ENCODE measurements at regions not wholly inside any gene's neighbourhood (a gene's known extent, or its start where the extent isn't known, plus 50 kb on each side); places are given as distances from the start of the nearest gene placed in this dataset.

DNA sequence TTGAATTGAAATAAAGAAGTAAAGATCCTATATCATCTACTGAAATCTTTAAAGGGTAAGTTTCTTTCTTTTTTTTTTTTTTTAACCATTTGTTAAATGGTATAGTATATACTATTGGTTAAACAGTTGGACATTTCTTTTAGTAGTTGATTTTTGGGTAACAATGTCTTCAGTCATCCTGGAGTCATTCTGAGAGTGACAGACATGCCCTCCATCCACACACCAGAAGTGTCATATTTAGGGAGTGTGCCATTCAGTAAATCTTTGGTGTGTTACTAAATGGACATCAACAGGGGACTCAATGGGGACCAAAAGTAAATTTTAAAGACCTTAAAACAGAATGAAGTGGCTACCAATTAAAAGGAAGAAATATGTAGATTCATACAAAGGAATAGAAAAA is 50.8 kb upstream of the SLC39A10 start:
- DNase-seq, result no peak

DNA sequence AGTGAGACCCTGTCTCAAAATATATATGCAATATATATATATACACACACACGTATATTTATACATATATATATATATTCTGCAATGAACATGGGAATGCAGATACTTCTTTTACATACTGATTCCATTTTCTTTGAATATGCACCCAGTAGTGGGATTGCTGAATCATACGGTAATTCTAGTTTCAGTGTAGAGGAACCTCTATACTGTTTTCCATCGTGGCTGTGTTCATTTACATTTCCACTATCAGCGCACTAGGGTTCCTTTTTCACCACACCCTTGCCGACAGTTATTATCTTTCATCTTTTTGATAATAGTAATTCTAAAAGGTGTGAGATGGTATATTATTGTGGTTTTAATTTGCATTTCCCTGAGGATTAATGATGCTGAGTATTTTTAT is 52.3 kb upstream of the SLC39A10 start:
- DNase-seq, result no peak

DNA sequence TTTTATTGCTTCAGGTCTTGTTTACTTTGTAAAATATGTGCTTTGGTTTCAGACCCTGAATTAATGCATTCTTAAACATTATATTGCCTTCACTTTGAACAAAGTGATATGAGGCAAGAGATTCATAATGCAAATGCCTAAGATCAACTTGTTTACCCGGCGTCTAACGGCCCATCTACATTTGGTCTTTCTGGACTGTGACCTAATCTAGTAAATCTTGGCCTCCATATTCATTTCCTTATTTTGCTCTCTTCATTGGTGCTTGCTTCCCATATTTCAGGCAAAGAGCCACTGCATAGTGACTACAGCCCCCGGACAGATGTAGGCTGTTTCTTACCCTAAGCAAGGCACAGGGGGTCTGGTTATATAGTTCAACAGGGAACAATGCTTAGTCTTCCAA is 53.0 kb upstream of the SLC39A10 start:
- DNase-seq, result no peak

DNA sequence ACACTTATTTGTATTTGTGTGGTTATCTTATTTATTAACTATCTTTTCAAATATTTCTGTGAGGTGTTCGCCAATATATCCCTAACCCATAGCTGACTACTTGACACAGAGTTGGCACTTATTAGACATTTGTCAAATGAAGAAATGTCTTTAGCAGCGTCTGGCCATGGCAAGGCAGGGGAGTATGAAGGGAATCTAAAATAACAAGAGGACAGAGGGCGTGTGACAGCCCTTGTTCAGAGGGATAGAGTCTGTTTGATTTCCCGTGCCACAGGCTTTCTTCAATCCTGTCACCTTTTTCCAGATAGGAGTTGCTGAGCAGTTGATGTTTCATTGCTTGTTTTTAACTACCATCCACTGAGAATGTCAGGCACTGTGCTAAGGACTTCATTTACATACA is 53.6 kb upstream of the SLC39A10 start:
- no peak for DNase-seq

DNA sequence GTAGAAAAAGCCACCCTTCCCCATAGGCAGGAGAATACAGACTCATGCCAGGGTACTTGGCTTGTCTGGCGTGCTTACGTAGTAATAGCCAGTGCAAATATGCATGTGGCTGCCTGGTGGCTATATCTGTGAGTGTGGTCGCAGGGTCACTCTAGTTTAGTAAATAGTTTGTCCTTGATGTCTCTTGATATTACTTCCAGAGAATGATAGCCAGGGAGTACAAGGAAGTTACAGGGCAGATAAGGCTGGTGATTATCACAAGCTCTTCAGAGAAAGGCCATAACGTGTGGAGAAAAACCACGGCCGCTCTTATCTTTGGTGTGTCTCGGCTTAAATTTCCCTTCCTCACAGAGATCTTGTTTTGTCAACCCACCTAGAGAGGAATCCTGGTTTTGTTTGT is 54.3 kb upstream of the SLC39A10 start:
- DNase-seq, result no peak

DNA sequence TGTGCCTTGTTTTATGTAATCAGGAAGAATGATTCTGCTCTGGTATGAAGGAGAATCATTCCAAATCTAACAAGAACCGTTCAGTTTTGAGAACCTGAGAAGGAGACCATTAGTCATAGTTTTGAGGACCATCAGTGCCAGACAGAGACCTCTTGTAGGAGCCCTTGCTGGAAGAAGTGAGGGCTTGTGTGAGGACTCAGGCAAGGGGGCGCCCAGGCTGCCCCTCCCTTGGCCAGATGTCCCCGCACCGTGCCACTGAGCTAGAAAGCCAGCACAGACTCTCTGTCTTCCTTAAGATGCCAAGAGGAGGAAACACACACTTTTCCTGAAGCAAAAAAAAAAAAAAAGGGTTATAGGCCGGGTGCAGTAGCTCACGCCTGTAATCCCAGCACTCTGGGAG is 55.7 kb upstream of the SLC39A10 start:
- DNase-seq, result no peak

DNA sequence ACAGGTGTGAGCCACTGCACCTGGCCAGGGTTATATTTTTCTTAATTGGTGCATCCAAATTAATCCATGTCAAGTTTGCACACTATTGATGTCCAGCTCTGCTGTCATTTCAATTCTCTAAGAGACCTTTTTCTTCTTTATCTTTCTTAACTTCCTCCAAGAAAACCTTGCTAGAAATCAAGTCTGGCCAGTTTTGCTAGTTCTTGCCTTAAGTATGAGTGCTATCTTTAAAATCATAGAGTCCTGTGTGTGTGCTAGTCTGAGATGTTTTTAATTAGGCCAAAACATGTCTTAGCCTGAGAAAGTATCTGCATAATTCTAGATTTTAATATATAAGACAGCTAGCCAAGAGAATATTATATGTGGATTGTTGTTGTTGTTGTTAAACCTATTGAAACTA is 56.2 kb upstream of the SLC39A10 start:
- no peak for DNase-seq

DNA sequence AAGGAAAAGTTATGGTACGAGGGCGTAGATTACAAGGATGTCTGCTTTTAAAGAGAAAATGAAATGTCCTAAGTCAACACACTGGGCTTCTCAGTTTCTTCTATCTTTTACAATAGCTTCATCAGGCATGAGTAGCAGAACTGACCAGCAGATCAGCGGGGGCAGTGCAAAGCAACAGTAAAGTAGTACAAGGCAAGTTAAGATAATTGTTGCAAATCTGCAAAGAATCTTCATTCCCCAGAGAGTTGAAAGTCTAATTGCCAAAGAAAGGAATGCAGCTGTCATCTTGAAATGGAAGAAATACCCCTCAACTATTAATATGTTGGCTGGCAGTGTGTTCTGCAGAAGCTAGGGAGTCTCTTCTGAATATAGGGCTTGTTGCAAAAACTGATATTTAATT is 60.2 kb upstream of the SLC39A10 start:
- no peak for DNase-seq

DNA sequence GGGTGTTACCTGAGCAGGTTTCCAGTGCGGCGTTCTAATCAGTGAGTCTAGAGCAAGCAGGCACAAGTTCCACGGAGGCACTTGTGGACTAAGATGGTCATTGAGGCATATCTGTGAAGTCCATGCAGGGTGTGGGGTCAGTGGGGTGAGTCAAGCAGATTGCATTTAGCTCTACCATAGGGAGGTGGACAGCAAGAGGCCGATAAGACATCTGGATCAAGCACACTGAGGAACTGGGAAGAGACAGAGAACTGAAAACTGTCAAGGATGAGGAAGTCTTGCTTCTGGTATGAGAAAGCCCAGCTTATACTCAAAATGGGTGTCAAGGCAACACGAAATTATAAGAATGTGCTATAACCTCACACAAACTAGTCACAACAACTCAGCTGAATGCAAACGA is 61.2 kb upstream of the SLC39A10 start:
- DNase-seq, result no peak

DNA sequence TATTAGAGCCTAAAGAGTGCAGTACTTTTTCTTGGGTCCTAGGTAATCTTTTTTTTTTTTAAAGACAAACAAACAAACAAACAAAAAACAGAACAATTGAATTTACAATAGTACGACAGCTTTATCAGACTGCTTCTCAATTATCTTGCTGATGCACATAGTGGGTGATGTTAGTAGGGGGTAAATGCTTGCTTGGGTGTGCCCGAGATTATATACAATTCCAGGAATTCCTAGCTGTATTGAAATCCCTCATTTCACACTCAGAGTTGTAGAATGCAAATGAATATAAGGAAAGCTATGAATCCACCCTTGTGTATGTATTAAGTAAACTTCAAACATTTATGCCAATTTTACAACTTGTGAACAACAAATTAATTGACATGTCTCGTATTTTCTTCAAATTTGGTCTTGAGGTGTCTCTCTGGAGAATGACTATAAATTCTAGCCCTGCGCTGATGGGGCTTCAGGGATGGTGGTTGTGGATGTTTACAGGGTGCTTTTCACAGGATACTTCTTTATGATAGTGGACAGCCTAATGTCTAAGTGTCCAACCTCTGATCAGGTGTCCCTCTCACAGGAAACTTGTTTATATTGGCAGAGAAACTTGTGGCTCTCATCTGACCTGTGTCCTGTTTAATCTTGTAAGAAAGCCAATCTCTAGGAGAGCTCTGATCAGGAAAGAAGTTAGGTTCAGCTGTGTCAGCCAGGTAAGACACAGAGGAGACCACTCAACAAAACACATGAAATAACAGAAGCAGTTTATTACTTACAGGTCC is 61.9 kb upstream of the SLC39A10 start:
- DNase-seq, result no peak

DNA sequence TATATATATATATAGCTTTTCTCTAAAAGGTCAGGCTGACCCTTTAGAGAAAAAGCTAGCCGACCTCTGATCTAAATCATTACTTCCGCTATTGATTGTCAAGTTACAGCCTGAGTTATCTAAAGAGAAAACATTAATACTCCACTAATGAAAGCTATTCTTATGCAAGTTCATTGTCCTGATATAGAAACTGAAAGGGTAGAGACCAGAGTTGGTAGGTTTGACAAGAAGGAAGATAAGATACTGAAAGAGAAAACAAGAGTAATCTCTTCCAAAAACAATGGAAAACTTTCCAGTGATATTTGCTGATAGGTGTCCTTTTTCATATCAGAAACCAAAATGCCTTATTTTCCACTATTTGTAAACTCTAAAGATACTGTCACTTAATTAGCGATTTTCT is 62.8 kb upstream of the SLC39A10 start:
- no peak for DNase-seq

DNA sequence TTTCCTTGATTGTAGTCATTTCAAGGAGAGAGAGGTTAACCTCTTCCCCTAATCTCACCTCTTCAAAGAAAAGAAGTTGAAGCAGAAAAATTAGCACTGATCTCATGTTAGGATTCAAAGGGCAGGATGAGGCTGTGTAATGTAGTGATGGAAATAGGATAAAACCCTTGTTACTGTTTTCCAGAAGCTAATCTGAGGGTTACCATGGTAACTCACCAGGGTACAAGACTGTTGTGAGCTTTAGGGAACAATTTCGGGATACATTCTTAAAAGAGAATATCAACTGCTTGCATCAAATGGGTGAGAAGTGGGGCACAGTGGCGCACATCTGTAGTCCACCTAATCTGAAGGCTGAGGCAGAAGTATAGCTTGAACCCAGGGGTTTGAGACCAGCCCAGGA is 64.9 kb upstream of the SLC39A10 start:
- no peak for DNase-seq

DNA sequence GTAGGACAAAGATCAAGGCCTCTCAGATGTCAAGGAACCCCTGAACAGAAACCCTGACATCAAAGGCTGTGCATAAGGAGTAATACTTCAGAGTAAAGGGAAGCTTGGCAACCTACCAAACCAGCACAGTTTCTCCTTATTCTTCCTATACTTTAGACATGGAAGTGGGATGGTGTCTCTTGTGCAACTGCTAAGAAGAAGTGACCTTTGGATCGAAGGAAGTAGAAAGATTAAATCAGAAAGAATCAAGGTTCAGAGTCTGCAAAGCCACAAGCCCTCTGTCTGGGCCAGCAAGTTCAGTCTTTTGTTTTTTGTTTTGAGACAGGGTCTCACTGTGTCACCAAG is 66.2 kb upstream of the SLC39A10 start:
- no peak for DNase-seq

DNA sequence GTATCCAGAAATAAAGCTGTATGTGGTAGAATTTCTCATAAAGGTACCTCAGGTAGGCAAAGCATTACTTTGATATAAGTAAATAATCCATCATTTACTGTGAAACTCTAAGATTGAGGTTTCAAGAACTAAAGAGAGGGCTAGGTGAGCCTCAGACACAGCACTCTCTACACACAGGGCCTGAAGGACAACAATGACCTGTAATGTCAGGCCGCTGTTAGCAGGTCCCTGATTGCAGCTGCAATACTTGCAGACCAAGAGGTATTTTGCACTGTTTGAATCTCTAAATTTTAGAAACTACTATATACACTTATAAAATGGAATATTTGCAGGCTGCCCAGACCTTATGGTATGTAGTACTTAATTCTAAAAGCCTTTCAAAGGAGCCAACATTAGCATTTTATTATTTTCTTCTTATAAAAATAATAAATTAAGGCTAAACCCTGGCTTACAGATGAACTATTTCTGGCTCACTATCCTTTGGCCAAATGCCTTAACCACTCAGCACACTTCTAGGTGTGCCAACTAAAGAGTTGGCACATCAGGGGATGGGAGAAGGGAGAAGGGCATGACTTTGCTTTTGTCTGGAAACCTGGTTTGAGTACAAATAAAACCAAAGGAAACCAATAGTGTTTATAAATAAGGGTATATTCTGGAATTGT is 66.7 kb upstream of the SLC39A10 start:
- DNase-seq, result no peak

DNA sequence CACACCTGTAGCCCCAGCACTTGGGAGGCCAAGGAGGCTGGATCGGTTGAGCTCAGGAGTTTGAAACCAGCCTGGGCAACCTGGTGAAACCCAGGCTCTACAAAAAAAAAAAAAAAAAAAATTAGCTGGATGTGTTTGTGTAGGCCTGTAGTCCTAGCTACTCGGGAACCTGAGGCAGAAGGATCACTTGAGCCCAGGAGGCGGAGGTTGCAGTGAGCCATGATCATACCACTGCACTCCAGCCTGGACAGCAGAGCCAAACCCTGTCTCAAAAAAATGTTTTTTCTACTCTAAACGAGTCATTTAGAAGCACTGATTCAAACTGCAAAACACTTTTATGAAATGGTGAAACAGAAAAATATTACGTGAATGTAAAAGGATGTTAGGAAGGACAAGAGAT is 69.1 kb upstream of the SLC39A10 start:
- no peak for DNase-seq

DNA sequence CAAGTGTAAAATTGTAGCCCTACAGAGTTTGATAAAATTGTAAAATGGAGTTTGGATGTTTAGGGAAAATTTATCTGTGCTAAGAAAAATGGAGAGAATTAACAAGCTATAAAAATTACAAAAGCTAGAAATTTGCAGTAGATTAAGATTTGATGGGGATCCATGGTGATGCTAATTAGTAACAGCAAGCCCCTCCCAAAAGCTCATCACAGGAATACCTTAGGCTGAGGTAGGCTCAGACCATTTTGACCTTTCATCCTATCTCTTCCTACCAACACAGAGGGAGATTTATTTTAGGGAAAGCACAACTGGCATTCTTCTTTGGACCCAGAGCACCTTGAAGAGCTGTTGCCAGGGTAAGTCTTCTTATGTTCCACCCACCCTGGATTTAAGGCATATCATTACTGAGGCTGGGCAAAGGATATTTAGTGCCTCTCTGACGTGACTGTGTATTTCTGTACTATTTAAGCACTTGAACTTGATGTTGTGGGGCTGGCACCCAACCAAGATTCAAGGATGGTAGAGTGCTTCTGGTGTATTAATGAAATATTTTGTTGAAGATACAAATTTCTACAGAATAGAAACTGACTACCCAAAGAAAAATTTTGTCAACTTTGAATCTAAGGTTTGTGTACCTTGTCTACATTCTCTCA is 70.8 kb upstream of the SLC39A10 start:
- DNase-seq, result no peak

DNA sequence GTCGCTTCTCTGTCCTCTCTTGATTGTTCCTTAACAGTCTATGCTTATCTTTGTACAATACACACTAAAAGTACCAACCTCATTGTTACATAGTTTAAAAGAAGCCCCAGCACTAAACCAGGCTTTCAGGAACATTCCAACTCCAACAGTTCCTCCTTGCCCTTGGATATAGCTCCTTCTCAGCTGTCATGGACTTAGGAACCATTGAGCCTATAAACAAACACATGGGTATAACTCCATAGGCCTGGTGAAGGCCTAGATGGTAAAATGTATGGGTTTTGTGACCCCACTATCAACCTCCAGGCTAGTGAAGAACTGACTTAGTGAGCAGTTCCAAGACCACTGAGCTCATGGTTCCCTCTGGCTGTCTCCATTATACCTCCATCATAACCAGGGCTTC is 74.8 kb upstream of the SLC39A10 start:
- DNase-seq, result no peak

DNA sequence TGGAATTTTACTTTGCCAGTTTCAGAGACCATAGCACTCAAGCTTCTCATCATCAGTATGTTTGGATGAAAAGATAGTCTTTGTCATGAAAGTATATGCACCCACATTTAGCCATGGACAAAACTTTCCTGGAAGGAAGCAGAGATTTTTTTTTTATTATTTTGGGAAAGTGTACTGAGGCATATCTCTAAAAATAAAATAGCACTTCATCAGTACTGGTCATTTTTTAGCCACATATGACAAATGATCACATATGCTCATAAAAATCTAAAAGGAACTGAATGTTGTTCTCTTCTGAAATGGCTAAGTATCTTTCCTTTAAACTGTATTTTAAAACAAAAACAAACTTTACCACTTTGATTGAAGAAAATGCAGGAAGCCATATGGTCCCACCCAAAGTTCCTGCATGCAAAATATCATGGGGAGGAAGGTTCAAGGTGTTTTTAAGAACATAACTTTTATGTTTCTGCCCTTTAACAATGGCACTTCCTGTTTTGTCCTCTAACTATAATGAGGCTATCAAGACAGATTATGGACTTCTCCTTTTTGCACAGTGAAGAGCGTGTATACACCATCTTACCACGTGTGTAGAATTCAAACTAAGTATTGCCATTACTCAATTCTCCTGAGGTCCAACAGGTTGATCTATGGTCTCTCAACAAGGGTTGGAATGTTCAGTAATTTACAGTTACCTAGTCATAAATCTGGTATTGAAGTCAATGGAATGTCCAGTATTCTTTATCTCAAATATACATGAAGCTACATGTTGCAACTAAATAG is 77.1 kb upstream of the SLC39A10 start:
- no peak for DNase-seq

DNA sequence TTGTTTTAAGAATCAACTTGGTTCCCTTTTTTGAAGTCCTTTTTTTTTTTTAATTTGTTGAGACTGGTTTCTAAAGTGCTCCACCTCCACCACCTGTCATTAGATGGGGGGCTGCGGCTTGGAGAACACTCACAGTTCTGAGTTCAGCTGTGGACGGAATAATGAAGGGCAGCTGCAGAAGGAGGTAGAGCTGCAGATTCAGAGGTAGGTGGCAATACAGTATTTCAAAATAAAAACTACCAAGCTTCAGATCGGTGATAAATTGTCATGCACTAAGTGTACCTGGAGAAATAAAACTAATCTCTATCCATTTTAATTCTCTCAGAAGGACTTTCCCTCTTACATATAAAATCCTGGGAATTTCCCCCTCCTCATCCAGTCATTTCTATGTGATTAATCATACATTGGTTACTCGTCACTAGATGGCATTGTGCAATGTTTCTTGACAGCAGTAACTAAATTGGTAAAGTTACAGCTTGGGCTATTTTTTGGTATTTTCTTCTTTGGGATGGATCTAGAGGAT is 81.1 kb upstream of the SLC39A10 start:
- no peak for DNase-seq

DNA sequence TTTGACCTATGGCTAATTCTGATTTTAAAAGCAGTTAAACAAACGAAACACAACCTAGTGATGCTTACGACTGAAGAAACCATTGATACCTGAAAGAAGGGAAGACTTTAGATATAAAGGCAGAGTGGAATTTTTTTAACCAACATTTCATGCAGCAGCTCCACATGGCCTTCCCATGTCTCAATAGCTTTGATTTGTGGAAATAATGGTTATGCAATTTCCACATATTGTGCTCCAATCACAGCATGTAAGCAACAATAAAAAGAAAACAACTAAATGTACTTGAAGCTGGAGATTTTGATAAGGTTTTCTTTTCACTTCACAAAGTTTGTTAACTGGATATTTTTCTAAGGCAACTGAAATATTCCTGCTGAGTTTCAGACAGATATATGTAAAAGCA is 82.0 kb upstream of the SLC39A10 start:
- DNase-seq, result no peak

DNA sequence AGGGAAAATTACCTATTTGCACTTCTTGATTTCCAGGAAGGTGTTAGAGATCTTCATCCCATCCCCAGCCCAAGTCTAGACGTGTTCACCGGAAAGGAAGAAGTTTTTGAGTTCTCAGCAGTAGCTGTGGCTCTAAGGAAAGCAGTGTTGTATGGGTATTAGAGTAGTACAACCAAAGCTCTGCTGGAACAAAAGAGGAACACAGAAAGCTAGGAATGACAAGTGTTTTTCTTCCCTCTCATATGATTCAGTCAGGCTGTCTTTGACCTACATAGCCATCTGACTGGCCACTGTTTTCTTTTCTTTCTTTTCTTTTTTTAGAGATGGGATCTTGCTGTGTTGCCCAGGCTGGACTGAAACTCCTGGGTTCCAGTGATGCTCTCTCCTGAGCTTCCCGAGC is 82.7 kb upstream of the SLC39A10 start:
- no peak for DNase-seq

DNA sequence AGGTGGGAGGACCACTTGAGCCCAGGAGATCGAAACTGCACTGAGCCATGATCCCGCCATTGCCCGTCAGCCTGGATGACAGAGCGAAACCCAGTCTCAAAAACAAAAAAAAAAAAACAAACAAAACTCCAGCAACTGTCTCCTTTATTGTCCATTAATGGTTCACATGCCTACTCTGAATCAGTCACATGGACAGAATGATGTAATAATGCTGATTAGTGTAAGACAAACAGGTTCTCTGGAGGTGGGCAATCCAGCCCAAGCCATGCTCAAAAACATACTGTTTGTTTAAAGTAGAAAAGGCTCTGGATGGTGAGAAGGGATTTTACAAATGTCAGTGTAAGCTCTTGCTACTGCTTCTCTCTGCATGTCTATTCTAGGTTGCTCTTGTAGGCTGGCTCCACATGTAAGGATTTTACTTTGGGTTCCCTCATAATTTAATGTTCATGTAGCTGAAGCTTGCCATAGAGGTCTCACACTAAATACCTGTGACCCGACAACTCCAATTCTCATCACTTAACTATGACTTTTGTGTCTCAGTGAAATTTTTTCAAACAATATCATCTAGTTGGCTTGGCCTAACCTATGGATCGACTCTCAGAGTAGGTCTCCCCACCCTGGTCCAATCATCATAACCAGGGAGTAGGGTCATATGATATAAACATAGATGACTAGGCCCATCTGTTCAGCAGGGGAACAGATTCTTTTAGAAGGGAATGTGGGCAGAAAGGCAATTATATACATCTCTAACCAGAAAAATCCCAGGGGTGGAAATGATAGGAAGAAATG is 83.9 kb upstream of the SLC39A10 start:
- no peak for DNase-seq

DNA sequence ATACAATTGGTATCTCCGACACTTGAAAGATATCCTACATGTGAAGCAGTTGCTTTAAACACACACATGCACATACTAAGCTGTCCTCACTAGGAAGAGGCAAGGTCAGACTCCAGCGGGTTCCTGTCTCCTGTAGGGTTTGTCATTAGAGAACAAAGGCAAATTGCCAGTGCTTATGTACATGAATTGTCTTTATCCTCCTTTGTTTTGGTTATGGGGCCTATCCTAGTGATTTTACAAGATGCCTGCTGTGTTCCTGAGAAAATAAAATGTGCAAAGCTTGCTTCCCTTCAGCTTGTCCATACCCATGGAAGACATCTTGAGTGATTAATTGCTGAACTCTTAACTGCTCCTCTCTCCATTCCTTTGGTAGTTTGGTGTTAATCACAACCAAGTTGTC is 86.7 kb upstream of the SLC39A10 start:
- DNase-seq, result no peak

Measured in stimulated activated CD4-positive, alpha-beta T cell treated with anti-CD3 and anti-CD28 coated beads, Interleukin-4, amount 100 ng/mL, for 1 hour (primary cell).